GM11168 (cell line): ENCODE measurements at regions not wholly inside any gene's neighbourhood (a gene's known extent, or its start where the extent isn't known, plus 50 kb on each side); places are given as distances from the start of the nearest gene placed in this dataset.

Source experiments
- in situ Hi-C: fragments of 300-500 bp; cut with MboI; formaldehyde crosslinking; loops from one replicate; pipeline ENCODE4 v1.12.0; 2022; ENCODE audit warnings: low sequenced_read_pairs; ENCODE audit not compliant: unreplicated experiment

DNA sequence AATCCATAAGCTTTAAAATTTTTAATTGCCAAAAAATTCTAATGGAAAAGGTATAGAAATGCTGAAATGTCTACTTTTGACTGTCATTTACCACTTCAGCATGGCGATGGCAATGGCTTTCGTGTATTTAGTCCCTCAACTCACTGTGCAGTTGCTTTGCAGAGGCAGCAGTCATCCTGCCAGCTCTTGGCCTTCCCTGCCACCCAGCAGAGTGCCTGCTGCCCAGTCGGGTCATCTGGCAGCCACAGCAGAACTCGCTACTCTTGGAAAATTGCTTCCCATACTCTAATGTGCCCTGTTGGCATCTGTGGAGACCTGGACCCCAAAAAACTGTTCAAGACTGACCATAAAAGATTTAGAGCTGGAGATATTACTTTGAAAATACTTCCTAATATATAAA, 383.2 kb downstream of the UQCRFS1 start:
- in situ Hi-C loops: no loop called here

DNA sequence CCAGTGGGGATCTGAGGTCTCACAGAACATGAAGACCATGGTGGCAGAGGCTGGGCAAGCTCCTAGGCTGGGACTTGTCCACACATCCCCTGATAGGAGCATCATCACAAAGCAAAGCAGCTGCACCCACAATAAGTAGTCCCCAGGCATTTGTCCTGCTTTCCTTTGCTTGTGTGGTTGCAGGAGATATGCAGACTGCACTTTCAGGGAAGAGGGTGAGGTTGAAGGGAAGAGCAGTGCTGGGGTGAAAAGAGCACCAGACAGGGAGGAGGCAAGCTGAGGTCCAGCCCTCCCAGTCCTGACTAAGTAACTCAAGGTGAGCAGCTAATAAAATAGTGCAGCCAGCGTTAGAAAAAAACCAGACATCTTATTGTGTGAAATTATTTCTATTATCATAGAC, 383.6 kb downstream of the UQCRFS1 start:
- in situ Hi-C loops: no loop called here

- in situ Hi-C loops: no loop called here
Observed at GRCh38 chr19:28828276-28828870, 384.6 kb downstream of the UQCRFS1 start.

GRCh38 chr19:28827382-28827781, 385.6 kb downstream of the UQCRFS1 start:
- in situ Hi-C loops: no loop called here

- in situ Hi-C loops: no loop called here
Observed at GRCh38 chr19:28823338-28823961, 389.5 kb downstream of the UQCRFS1 start.

DNA sequence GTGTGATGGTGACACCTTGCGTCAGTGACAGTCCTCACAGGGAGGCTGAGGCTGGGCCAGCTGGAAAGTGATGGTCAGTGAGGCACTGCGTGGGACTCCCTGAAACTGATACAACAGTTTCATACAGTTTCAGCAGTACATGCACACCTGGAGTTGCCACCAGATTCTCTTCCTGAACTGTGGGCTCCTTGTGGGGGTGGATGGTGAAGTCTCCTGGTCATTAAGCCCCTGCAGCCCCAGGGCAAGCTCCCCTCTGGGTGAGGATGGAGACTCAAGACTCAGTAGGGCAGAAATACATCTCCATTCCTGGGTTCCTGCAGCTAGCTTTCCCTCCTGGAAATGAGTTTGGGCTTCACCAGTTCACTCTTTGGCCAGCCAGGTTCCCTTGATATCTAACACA, 392.7 kb downstream of the UQCRFS1 start:
- in situ Hi-C loops: no loop called here

GRCh38 chr19:28815257-28815656, 397.7 kb downstream of the UQCRFS1 start:
- in situ Hi-C loops: no loop called here

DNA sequence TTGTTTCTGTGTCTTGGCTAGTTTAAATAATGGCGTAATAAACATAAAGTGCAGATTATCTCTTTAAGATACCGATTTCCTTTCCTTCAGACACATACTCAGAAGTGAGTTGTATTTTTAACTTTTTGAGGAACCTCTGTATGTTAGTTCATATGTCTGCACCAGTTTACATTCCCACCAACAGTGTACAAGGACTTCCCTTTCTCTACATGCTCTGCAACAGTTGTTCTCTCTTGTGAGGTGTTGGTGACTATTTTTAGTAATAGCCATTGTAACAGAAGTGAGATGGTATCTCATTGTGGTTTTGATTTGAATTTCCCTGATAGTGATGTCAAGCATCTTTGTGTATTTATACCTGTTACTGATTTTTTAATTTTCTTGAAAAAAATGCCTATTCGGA, 418.6 kb downstream of the UQCRFS1 start:
- in situ Hi-C loops: no loop called here

GRCh38 chr19:28793391-28794168, 419.4 kb downstream of the UQCRFS1 start:
- in situ Hi-C loops: no loop called here

DNA sequence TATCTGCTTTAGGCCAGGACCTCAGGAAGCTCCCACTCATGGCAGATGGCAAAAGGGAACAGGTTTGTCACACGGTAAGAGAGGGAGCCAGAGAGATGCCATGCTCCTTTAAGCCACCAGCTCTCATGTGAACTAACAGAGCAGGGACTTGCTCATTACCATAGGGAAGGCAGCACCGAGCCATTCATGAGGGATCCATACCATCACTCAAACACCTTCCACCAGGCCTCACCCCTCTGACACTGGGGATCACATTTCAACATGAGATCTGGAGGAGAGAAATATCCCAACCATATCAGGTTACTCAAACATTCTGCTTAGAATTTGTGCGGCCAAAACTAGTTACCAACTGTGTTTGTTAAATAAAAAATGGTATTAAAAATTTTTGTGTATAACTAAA, 427.0 kb downstream of the UQCRFS1 start:
- in situ Hi-C loops: no loop called here

DNA sequence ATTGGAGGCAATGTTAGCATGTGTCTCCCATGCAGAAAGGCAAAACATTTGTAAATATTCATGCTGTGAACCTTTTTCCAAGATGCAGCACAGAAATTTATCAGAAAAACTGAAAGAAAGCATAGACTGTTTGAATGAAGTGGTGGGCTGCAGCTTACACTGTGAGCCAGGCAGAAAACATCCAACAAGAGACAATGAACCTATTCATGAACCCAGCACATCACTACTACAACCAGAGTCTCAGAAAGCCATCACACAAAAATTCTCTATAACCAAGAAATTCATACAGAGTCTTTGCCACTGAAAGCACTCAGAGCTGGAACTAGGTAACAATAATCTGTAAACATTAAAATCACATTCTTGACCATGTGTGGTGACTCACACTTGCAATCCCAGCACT, 448.9 kb downstream of the UQCRFS1 start:
- in situ Hi-C loops: no loop called here

GRCh38 chr19:28746478-28746877, 466.5 kb downstream of the UQCRFS1 start:
- in situ Hi-C loops: loop anchor here (5.0 kb wide), 1 partner anchor 131 kb away; no protein-coding TSS in a partner anchor

DNA sequence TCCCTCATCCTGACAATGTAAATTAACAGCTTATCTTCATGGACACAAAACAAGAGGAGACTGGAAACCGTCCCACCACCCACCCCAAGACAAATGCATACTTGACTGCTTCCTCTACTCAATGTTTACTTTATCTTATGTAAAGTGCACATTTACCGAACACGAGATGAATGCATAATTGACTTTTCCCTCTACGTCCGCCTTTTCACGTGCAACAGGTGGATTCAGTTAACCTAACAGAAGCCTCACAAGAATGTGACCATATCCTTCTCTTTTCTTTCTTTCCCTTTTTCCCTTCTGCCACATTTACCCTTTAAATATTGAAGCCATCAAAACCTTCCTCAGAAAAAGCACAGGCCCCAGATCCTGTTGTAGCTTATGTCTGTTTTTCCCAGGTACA, 468.0 kb downstream of the UQCRFS1 start:
- in situ Hi-C loops: loop anchor here (5.0 kb wide), 1 partner anchor 132 kb away; no protein-coding TSS in a partner anchor

DNA sequence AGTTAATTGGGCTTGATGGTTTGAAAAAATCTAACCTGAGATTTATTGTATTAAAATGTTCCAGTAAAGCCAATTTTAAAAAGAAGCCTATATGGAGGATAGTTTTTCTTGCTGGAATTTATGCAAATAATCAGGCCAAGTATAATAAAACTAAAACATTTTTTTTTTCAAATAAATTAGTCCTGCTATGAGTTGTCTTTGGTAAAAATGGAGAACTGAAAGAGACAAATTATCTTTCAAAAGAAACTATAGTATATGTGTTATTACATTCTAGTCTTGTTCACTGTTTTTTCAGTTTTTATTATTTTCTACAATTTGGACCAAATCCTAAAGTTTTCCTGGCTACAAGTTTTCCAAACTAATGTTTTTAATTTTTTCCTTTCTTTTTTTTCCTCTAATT, 468.9 kb downstream of the UQCRFS1 start:
- in situ Hi-C loops: no loop called here

GRCh38 chr19:28737021-28737895, 475.7 kb downstream of the UQCRFS1 start:
- in situ Hi-C loops: no loop called here

- in situ Hi-C loops: no loop called here
Observed at GRCh38 chr19:28736528-28736927, 476.4 kb downstream of the UQCRFS1 start.

GRCh38 chr19:28731577-28731976, 481.4 kb downstream of the UQCRFS1 start:
- in situ Hi-C loops: no loop called here

- in situ Hi-C loops: no loop called here
Observed at GRCh38 chr19:28730791-28731512, 482.0 kb downstream of the UQCRFS1 start.

DNA sequence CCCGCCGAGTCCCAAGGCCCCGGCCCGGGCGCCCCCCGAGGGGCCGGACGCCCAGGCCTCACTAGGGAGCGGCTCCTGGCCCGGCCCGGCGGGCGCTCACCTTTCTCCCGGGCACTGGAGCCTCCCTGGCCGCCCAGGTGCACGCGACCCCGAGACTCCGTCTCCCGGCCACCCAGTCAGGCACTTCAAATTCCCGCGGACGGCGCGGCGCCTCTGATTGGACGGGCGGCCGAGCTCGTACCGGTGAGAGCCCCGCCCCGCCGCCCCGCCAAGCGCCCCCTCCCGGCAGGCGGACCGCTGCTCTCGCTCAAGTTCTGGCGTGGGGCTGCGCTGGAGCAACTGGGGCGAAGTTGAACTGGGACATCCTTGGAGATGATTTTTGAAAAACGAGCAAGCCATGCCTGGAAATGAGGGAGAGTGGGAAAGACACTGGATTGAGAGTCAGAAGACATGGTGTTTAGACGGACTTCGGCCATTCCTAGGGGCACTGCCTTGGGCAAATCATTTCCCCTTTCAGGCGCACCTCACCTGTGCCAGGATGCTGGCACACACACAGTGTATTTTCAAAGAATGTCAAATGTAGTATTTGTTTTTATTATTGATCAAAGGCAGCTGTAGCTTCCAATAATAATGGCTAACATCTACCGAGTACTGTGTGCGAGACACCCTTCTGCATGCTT, 485.3 kb downstream of the UQCRFS1 start:
- in situ Hi-C loops: no loop called here
